Ovary (tissue), 7 donors: ENCODE measurements at regions not wholly inside any gene's neighbourhood (a gene's known extent, or its start where the extent isn't known, plus 50 kb on each side); places are given as distances from the start of the nearest gene placed in this dataset.

ENCODE experiments used
- DNase-seq, 5 donors: peaks; one replicate each; pipeline ENCODE4 v3.0.0-alpha.2; 2019 to 2020
- H3K27ac ChIP-seq, 2 donors: fragments of 200-600 bp; one replicate each; pipeline versions ENCODE4 v1.5.1 to v1.8.0; 2019 to 2022
- H3K27me3 ChIP-seq: fragments of 200-600 bp; one replicate; pipeline ENCODE4 v1.8.0; 2022
- H3K36me3 ChIP-seq: fragments of 200-600 bp; sonication (generic); one replicate; pipeline ENCODE4 v1.5.1; 2019
- H3K4me1 ChIP-seq: one replicate; pipeline ENCODE4 v1.8.1; 2013; ENCODE audit warnings: mild to moderate bottlenecking, moderate library complexity; ENCODE audit not compliant: insufficient read depth
- H3K4me3 ChIP-seq: fragments of 200-600 bp; sonication (generic); one replicate; pipeline ENCODE4 v1.5.1; 2017
- H3K9me3 ChIP-seq, 2 donors: fragments of 200-600 bp in 1 of 2; sonication (generic) in 1 of 2; one replicate each; pipeline versions ENCODE4 v1.5.1 to v1.8.1; 2013 to 2019; ENCODE audit warnings: mild to moderate bottlenecking in 1 of 2, moderate library complexity in 1 of 2
- EP300 ChIP-seq: sonication (generic); formaldehyde crosslinking; IDR thresholded peaks from one replicate; pipeline ENCODE4 v1.6.1; 2017; ENCODE audit warnings: antibody characterized with exemption
- POLR2A ChIP-seq: fragments of 450-650 bp; IDR thresholded peaks from one replicate; pipeline ENCODE4 v1.6.1; 2017; ENCODE audit warnings: antibody characterized with exemption, mild to moderate bottlenecking, moderate library complexity
- WGBS, 3 donors: extraction: QIAGEN DNeasy Blood & Tissue Kit in 1 of 3; methylation state at CpG; one replicate each; pipeline versions ENCODE4 v1.1.5 to v1.1.7; 2013 to 2017; 5-methylcytosine and 5-hydroxymethylcytosine counted together
- intact Hi-C, 4 donors: fragments of 100-400 bp; cut with DNase I; formaldehyde crosslinking; loops; one replicate each; pipeline versions ENCODE4 v1.11.0 to v1.15.1; 2022 to 2023
- TF ChIP-seq, protein P1 (sequence below), 3 donors: fragments of 450-650 bp in 2 of 3; fragments of 200-600 bp in 1 of 3; IDR thresholded peaks; one replicate each; pipeline versions ENCODE4 v1.5.1 to v1.8.0; 2016 to 2022; ENCODE audit warnings: antibody characterized with exemption in 3 of 3, mild to moderate bottlenecking in 1 of 3
- donor health status: DM: no; HTN: no; CAD: no; lungs with moderate emphysema.
- donor health status: DM: no; HTN: no; CAD: no.
- donor health status: Bipolar disorder and iron deficiency.
- donor health status: DM: no; HTN: no; CAD: no.
- donor health status: DM: yes; HTN: yes; CAD: no.

DNA sequence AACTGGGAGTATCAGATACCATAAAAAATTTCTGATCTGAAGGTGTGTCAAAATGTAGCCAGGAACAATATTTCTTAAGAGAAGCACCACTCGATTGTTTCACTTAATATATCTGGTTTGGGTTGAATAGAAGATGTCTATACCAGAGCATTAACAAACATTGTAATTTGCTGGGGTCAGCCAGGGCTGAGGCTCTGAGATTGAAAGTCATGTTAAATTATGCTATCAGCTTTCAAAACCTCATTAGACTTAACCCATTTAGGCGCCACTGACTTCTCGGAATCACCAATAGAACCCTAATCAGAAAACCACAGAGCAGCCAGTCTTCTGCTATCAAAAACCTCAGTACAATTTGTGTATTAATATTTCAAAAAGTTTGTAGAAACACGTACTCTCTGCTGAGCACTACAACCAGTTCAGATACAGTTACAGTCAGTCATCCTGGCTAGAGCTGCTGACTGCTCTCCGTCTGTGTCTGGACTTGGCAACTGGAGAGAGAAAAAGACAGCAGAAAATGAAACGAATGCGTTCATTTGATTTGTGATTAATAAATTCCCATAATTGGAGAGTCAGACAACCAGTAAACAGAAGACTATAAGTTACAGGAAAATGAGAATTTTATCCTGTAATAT is 848.6 kb upstream of the PABPC4L start:
- intact Hi-C loops, result no loop called here
- no peaks in the 10 kb centered on the region for H3K4me1 ChIP-seq
- no peak for TF ChIP-seq EP300
- TF ChIP-seq, protein P1, sequence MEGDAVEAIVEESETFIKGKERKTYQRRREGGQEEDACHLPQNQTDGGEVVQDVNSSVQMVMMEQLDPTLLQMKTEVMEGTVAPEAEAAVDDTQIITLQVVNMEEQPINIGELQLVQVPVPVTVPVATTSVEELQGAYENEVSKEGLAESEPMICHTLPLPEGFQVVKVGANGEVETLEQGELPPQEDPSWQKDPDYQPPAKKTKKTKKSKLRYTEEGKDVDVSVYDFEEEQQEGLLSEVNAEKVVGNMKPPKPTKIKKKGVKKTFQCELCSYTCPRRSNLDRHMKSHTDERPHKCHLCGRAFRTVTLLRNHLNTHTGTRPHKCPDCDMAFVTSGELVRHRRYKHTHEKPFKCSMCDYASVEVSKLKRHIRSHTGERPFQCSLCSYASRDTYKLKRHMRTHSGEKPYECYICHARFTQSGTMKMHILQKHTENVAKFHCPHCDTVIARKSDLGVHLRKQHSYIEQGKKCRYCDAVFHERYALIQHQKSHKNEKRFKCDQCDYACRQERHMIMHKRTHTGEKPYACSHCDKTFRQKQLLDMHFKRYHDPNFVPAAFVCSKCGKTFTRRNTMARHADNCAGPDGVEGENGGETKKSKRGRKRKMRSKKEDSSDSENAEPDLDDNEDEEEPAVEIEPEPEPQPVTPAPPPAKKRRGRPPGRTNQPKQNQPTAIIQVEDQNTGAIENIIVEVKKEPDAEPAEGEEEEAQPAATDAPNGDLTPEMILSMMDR (IDR thresholded peaks at IDR 0.05), result no peak
- TF ChIP-seq POLR2A, result no peak
- H3K36me3 ChIP-seq, result no peaks in the 10 kb centered on the region
- WGBS, 3 donors, result 20 to 27% (median 25%) methylated on average over 7 of the region's 7 CpGs
- no peak for DNase-seq
- no peaks in the 10 kb centered on the region for H3K9me3 ChIP-seq
- H3K27me3 ChIP-seq, result no peaks in the 10 kb centered on the region
- no peak overlapping the region for H3K27ac ChIP-seq
- H3K4me3 ChIP-seq, result no peak overlapping the region

DNA sequence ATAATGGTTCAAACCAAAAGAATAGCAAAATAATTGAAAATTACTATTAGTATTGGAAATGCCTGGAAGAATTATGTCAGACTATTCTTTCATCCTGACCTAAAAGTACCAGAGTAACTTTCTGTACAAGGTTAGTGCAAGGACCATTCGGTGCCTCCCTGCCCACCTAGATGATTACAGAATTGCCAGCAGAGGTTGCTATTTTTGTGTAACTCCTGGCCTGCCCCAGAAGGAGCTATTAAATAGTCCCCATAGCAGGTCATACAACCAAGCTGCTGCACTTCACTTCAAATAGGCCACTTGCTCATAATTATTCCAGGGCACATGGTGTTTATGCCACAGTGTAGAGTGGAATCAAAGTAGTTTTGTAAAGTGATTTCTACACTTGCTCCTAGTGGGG is 831.1 kb upstream of the PABPC4L start:
- Histone ChIP-seq H3K9me3 (no peaks in the 10 kb centered on the region), H3K36me3 (no peaks in the 10 kb centered on the region), H3K27ac (no peak overlapping the region), H3K27me3 (no peaks in the 10 kb centered on the region), H3K4me3 (no peak overlapping the region), H3K4me1 (no peaks in the 10 kb centered on the region)
- TF ChIP-seq POLR2A (no peak), EP300 (no peak)
- TF ChIP-seq, protein P1 (IDR thresholded peaks at IDR 0.05), result no peak
- DNase-seq, result no peak
- 80 to 83% (median 81%) methylated on average over 1 of the region's 1 CpG for WGBS, 3 donors
- intact Hi-C loops, result no loop called here

DNA sequence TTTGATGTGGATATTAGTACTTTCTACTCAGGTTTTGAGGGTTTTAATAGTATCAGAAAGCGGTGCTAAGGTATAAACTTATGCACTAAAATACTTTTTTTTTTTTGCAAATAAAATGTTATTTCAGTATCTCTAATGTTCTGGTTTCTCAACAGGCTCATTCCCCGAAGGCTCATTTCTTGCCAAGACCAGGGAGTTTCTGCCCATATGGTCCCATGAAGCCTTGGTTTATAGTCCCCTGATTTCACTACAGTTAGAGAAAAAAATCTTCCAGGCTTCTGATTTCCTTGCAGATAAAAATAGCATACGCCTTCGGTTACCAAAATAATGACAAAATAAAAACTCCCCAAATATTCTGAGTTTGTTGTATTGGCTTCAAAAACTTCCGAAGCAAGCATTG is 814.2 kb upstream of the PABPC4L start:
- TF ChIP-seq, protein P1 (IDR thresholded peaks at IDR 0.05), result no peak
- TF ChIP-seq EP300 (no peak), POLR2A (no peak)

DNA sequence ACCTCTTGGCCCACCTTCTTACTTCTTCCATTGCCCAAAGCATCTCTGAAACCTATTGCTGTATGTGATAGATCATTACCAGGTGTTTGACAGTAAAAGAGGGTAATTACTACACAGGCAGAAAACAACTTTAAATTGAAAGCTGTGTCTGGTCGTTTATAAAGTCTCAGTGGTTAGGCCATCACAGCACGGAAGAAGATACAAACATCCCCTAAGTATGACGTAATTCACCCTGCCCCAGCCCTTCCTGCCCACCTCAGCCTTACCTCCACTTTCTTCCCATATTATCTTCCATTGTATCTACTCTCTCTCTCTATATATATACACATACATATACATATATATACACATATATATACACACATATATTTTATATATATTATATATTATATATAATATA is 805.8 kb upstream of the PABPC4L start:
- DNase-seq, result no peak
- WGBS, 3 donors, result 73 to 91% (median 87%) methylated on average over 3 of the region's 3 CpGs
- Histone ChIP-seq H3K4me1 (no peaks in the 10 kb centered on the region), H3K4me3 (no peak overlapping the region), H3K27me3 (no peaks in the 10 kb centered on the region), H3K36me3 (no peaks in the 10 kb centered on the region), H3K9me3 (no peaks in the 10 kb centered on the region), H3K27ac (no peak overlapping the region)
- intact Hi-C loops, result no loop called here
- TF ChIP-seq, protein P1 (IDR thresholded peaks at IDR 0.05), result no peak
- TF ChIP-seq EP300, result no peak
- no peak for TF ChIP-seq POLR2A

More for the DNA sequence above, 814.2 kb upstream of the PABPC4L start:
- 45 to 70% (median 61%) methylated on average over 5 of the region's 5 CpGs for WGBS, 3 donors
- Histone ChIP-seq H3K9me3 (no peaks in the 10 kb centered on the region), H3K27me3 (no peaks in the 10 kb centered on the region), H3K4me3 (no peak overlapping the region), H3K4me1 (no peaks in the 10 kb centered on the region), H3K27ac (no peak overlapping the region), H3K36me3 (no peaks in the 10 kb centered on the region)
- DNase-seq, result no peak
- intact Hi-C loops, result no loop called here
